Medulla oblongata (tissue), 1 donor: ENCODE measurements at regions not wholly inside any gene's neighbourhood (a gene's known extent, or its start where the extent isn't known, plus 50 kb on each side); places are given as distances from the start of the nearest gene placed in this dataset.

Experiments used
- DNase-seq: peaks from one replicate; pipeline ENCODE4 v3.0.0-alpha.2; 2015; ENCODE audit errors: extremely low spot score

GRCh38 chr18:27695503-27695902 is 481.4 kb downstream of the CDH2 start:
- no peak for DNase-seq

DNA sequence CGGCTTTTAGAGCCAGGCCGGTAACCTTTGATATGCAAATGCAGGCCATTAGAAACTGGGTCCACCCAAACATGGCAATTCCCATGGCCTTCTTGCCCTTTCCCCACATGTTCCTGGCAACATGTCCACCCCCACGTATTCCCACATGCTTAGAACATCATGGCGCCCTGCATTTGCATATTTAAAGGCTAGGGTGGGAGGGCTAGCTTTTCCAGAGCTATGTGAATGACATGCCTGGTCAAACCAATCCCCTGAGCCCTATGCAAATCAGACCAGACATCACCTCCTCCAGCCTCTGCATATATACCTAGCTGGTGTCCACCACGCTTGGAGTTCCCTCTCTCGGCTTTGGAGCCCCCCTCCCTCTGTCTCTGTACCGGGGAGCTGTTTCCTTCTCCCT is 481.9 kb downstream of the CDH2 start:
- no peak for DNase-seq

GRCh38 chr18:27688581-27688980 is 488.3 kb downstream of the CDH2 start:
- DNase-seq: no peak

DNA sequence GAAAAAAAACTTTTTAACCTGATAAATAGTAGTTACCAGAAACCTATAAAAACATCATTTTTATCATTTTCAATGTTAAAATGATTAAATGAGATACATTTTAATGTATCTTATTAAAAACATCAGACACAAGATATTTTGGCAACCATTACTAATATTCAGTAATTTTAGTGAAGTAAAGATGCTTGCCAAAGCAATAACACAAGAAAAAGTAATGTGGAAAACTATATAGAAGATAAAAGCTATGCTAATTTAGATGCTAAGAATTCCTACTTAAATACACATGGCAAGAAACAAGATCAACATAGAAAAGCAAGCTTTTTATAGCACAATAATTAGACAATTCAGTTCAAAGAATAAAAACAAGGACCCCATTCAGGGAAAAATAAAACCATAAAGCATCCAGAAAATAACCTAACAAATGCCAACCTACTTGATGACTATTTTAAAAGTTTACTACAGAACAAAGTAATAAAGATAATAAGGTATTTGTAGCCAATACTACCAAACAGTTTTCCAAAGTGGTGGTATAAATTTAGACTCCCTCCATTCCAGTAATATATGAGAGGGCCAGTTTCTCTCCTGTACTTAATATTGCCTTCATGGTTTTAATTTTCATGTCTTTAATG is 489.5 kb downstream of the CDH2 start:
- no peak for DNase-seq

DNA sequence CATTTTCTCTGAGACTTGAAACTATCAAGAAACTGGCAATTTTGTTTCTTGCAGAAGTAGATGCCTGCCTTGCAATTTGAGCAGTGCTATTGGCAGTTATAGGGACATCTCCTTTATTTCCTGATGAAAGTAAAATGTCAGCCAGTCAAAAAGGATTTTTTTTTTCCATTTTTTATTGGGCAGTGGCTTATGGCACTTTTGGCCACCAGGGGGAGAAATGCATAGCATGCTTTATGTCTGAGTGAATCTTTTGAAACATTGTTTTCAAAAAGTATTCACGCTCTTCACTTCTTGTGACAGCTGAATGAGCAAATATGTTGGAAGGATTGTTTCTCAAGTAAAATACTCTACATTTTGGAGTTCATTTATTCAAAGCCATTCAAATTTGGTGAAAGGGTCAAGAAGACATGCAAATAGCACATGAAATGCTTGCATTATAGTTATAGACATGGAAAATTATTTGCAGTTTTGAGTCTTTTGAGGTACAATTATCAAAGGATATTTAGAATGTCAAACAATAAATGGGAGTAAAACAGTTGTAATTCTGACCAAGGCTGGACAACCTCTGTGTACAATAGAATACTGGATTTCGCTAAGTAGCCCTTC is 491.0 kb downstream of the CDH2 start:
- peak; percentile 15 for DNase-seq

GRCh38 chr18:27685091-27685490 is 491.8 kb downstream of the CDH2 start:
- DNase-seq: no peak

DNA sequence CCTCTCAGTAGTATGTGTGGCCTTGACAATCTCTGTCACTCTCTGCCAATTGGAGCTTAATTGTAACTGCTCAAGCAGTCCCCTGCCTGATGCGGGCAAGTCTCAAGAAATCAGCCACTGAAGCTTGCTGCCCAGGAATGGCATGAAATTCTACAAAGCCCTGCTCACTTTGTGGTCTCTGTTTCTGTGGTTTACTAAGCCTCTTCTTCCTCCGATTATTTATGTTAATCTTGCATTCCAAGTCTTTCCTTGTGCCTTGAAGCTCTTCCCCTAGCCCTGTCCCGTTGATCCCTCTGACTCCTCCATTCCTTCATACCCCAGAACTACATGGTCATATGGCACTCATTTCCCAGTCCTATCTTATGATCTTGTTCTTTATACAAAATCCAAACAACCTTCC is 489.3 kb upstream of the CHST9 start:
- DNase-seq: no peak

GRCh38 chr18:27673861-27674260 is 488.8 kb upstream of the CHST9 start:
- no peak for DNase-seq

GRCh38 chr18:27668158-27668557 is 483.1 kb upstream of the CHST9 start:
- DNase-seq: no peak

DNA sequence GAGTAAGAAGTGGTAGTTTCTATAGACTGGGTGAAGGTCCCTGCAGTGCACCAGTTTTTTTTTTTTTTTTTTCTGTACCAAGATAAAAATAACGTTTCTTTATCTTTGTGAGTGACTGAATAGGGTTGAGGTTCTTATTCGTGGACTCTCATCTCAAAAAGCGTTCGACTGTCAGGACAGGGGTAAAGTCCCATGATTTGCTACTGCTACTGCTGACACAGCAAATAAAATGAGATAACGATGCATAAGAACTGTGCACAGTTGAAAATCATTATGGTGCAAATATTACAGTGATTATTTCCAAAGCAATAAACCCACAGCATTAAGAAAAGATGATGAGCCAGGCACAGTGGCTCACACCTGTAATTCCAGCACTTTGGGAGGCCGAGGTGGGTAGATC is 482.0 kb upstream of the CHST9 start:
- no peak for DNase-seq

DNA sequence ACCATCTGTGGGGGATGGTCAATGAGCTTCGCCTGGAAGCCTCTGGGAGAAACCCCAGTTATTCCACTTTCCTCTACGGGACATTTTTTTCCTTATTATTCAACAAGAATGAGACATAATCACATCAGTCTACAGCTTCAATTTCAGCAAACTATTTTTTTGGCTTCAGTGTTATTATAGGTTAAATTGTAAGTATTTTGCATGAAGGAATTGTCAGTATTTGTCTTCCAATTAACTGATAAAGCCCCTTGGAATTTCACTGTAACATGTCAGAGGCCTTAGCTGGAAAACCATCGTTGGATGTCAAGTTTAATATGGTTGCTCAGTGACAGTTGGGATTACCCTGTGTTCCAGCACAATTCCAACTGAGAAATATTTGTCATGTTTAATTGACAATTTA is 480.9 kb upstream of the CHST9 start:
- DNase-seq: no peak

DNA sequence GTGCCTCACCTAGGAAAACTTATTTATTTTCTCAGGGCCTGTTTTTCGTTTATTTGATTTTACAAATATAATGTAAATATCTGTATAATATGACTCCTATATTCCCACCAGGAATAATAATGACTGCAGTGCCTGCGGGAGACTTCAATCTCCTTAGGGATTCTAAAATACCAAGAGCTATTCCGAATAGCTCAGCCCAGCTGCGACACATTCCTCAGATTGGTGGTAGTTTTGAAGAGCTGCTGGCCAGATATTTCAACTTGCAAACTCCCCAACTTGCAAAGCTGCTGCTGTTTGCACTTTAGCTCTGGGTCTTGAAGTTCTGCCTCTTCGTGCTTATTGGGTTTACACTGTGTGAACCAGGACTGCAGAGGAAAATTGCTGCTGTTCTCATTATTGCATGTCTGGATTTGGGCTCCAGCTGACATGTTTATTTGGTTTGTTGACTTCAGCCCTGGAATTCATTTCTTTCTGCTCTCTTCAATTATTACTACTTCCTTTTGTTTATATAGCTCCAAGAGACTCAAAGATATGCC is 480.2 kb upstream of the CHST9 start:
- no peak for DNase-seq

DNA sequence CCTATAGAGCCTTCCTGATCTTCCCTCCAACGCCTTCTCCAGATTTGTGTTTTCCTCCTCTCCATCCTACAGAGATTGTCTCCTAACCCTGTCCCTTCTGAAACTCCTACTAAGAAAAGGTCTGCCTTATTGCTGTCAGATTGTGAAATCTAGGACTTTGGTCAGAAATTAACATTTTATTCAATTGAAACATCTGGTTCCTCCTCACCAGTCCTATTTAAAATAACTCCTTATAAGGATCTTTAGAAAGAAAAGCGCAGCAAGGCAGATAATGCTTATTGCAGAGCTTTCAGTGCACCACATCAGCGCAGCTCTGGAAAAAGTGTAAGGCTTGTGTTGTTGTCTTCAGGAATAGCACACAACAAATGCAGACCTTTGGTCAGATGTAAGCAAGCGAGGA is 477.8 kb upstream of the CHST9 start:
- DNase-seq: no peak

- DNase-seq: no peak
These were observed 477.4 kb upstream of the CHST9 start for GRCh38 chr18:27662537-27662936.

- DNase-seq: peak; percentile 61
These were observed 476.4 kb upstream of the CHST9 start for GRCh38 chr18:27661320-27662018.

GRCh38 chr18:27656905-27657304 is 471.8 kb upstream of the CHST9 start:
- DNase-seq: no peak

GRCh38 chr18:27656167-27656778 is 471.2 kb upstream of the CHST9 start:
- no peak for DNase-seq

DNA sequence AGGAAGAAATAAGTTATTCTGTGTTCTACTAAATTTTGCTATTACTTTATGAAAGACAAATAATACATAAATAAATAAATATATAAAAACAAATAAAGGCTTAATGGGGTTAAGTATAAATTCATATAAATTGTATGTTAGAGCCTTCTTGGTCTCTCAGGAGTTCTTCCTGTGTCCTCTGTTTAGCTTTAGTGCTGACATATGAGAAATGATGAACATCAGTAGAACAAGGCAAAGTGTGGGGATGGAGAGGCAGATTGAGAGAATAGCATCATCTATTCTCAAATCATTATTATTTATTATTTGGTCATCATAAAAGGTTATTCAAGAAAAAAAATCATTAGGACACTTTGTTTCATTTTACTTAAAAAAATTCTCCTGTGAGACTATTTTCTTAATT is 468.1 kb upstream of the CHST9 start:
- no peak for DNase-seq

- DNase-seq: no peak
These were observed 467.5 kb upstream of the CHST9 start for GRCh38 chr18:27652480-27653121.

- DNase-seq: no peak
These were observed 464.5 kb upstream of the CHST9 start for GRCh38 chr18:27649621-27650020.

DNA sequence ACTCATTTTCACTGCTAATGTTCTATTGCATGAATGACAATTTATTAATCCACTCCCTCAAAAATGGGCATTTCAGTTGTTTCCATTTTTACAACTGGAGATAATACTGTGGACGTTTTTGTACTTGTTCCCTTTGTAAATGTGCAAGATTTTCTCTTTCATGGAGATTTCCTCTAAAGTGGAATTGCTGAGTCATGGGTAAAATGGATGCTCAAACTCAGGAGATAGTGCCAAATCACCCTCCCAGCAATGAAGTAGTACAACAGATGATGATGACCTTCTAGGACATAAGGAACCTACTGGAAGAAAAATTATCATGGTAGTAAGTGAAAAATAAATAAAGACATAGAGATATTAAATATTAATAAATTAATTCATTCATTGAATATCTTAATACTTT is 460.8 kb upstream of the CHST9 start:
- no peak for DNase-seq

- DNase-seq: no peak
These were observed 451.5 kb upstream of the CHST9 start for GRCh38 chr18:27636576-27637085.
